NCI-H2081 (cell line): ENCODE measurements at regions not wholly inside any gene's neighbourhood (a gene's known extent, or its start where the extent isn't known, plus 50 kb on each side); places are given as distances from the start of the nearest gene placed in this dataset.
"Not testable (repeated sequence)": the region's sequence is repeated elsewhere in the genome, so short reads cannot be mapped to it uniquely, and the experiment has no call there.

Experiments used
- DNase-seq, 2 experiments: peaks; one replicate each; lab custom pipeline; 2025; lab: John Stamatoyannopoulos, UW

DNA sequence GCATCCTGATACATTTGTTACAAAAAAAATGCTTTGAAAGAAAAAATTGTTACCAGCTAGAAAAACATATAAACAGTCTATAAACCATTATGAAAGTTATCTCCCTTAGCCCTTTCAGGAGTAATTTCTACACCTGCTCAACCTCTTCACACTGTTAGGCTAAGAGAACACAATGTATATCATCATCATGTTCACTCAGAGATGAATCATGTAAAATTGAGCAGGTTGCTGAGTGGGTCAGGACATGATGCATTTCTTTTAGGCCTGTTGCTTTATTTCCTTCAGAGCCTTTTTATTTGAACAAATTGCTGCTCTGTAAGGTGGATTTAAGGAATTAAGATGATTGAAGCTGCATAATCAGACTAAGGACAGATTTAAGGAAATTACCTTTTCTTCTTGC is 531.3 kb upstream of the MAN1A1 start:
- DNase-seq = no peak

- DNase-seq = no peak
Observed at GRCh38 chr6:119879731-119880130, 530.2 kb upstream of the MAN1A1 start.

DNA sequence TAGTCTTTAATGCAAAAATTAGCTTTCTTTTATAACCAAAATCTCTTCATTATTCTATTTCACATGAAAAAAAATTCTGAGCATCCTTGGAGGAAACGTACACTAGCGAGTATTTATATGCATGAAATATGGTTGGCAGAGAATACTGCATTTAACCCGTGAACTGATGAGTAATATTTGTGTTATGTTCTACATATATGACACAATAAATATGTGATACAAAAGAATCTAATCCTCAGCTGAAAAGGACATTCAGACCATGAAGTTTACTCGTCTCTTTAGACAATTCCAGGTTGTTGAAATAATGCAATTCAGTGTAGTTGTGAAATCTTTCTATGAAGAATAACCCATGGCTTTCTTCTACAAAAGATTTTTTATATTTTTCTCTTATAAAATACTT is 524.8 kb upstream of the MAN1A1 start:
- DNase-seq = no peak

DNA sequence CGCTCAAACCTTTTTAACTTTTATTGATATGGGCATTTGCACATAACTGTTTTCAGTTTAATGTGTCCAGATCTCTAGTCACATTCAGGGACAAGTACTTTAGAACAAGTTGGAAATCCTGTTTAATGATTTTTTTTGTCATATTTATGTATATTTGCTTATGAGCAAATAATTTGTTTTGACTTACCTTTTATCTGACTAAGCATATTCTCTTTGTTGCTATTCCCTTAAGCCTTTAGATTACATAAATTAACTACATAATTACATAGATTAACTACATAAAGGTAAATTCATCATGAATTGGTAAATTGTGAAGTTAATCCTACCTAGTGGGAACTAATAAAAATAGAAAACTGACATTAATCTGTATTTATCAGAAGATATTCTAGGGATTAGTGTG is 523.5 kb upstream of the MAN1A1 start:
- DNase-seq = no peak

- no peak for DNase-seq
Observed at GRCh38 chr6:119871520-119871919, 522.0 kb upstream of the MAN1A1 start.

- DNase-seq = no peak
Observed at GRCh38 chr6:119865466-119866350, 516.1 kb upstream of the MAN1A1 start.

DNA sequence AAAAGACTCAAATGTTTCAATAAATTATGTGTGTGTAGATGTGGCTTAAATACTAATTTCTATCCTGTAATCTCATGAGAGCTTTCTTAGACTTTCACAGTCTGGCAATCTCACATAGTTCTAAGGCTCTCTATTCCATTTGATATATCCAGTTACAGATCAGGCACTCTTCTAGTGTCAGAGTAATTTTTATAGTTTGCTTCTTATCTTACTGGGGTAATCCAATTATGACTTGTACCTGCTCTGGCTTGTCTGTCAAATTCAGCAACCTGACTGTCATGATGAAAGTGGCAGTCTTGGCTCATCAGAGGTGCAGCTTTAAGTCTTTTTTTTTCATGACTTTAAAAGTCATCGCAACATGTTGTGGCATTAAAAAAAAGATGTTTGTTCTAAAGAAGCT is 513.2 kb upstream of the MAN1A1 start:
- no peak for DNase-seq

- DNase-seq = no peak
Observed at GRCh38 chr6:119858901-119859300, 509.3 kb upstream of the MAN1A1 start.

GRCh38 chr6:119856136-119856535 is 506.6 kb upstream of the MAN1A1 start:
- DNase-seq = no peak

- no peak for DNase-seq
Observed at GRCh38 chr6:119848696-119849095, 499.1 kb upstream of the MAN1A1 start.

DNA sequence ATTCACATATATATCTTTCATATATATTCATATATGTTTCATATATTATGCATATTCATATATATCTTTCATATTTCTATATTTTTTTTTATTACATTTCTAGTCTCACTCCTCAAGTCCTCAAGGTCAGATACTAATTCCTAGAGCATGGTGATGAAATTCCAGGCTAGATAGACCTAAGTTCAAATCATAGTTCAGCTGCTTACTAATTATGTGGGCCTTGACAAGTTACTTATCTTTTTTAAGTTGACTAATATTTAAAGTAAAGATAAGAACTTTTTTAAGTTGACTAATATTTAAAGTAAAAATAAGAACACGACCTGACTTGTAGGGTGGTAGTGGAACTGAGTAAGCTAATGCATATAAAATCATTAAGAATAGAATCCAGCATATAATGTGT is 495.6 kb upstream of the MAN1A1 start:
- no peak for DNase-seq

GRCh38 chr6:119844387-119844786 is 494.8 kb upstream of the MAN1A1 start:
- DNase-seq = no peak

DNA sequence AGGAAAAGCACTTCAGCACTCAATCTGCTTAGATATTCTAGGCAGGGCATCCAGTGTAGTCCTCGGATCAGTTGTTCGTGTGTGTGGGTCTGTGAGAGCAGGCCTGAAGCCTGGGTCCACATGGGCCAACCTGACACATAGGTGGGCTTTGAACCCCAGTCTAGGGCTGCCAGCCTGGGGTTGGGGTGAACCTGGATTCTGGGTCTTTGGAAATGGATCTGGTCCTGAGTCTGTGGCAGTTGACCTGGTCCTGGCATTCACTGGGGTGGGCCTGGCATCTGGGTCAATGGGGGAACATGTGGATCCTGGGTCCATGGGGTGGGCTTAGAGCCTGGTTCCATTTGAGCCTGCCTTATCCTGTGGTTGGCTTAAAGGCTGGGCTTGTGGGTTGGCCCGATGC is 492.6 kb upstream of the MAN1A1 start:
- no peak for DNase-seq

DNA sequence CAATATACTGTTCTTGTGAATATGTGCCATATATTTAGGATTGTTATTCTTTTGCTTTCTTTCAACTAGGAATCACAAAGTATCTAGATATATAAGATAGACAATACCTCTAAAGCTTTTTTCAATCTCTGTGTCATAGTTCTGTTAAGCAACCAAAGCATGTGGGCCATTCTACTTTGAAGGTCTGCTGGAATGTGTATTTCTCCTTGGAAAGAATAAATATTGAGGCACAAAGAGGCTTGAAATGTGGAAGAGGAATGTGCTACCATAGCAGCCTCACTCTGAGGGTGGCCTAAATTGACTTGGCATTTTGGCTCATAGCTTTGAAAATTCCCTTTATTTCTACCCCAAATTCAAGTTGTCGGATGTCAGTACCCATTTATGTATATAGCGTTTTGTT is 488.5 kb upstream of the MAN1A1 start:
- DNase-seq = no peak

DNA sequence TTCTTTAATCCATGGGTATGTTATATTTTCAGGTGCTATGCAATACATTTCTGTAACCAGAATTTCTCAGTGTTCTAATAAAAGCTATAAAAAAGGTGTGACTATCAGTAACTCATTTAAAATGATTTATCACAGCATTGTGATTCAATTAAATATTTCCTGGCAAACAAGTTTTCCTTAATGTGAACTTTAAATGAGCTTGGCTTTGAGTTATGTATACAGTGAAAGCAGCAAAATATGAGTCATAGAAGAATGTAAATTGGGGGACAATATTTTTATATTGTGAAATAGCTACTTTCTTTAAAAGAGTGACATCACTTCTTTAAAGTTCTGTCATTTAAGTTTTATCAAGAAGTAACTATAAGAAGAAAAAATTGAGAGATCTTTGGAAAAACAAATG is 484.9 kb upstream of the MAN1A1 start:
- DNase-seq = no peak

- DNase-seq = no peak
Observed at GRCh38 chr6:119832411-119832810, 482.9 kb upstream of the MAN1A1 start.

- DNase-seq = no peak
Observed at GRCh38 chr6:119830494-119831295, 481.1 kb upstream of the MAN1A1 start.

DNA sequence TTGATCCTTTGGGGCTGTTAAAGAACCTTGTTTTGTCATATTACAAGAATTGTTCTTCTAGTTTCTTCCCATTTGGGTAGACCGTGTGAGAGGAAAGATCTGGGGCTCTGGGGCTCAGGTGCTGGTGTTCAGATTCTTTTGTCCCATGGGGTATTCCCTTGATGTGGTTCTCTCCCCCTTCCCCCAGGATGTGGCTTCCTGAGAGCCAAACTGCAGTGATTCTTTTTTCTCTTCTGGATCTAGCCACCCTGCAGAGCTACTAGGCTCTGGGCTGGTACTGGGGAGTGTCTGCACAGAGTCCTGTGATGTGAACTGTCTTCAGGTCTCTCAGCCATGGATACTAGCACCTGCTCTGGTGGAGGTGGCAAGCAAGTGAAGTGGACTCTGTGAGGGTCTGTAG is 480.5 kb upstream of the MAN1A1 start:
- no peak for DNase-seq

DNA sequence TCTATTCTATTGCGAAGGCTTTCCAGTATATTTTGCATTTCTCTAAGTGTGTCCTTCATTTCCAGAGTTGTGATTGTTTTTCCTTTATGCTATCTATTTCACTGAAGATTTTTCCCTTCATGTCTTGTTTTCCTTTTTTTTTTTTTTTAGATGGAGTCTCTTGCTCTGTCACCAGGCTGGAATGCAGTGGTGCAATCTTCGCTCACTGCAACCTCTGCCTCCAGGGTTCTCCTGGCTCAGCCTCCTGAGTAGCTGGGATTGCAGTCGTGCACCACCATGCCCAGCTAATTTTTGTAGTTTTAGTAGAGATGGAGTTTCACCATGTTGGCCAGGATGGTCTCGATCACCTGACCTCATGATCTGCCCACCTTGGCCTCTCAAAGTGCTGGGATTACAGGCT is 479.9 kb upstream of the MAN1A1 start:
- DNase-seq = not testable (repeated sequence)

DNA sequence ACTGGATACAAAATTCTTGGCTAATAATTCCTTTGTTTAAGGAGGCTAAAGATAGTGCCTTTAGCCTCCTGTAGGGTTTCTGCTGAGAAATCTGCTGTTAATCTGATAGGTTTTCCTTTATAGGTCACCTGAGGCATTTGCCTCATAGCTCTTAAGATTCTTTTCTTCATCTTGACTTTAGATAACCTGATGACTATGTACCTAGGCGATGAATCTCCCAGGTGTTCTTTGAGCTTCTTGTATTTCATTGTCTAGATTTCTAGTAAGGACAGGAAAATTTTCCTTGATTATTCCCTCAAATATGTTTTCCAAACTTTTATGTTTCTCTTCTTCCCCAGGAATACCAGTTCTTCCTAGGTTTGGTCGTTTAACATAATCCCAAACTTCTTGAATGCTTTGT is 479.4 kb upstream of the MAN1A1 start:
- no peak for DNase-seq

GRCh38 chr6:119821380-119821779 is 471.8 kb upstream of the MAN1A1 start:
- DNase-seq = no peak

GRCh38 chr6:119818876-119819275 is 469.3 kb upstream of the MAN1A1 start:
- no peak for DNase-seq
